ENCODE measurements at regions not wholly inside any gene's neighbourhood (a gene's known extent, or its start where the extent isn't known, plus 50 kb on each side); places are given as distances from the start of the nearest gene placed in this dataset.

GRCh38 chr12:83404521-83404920, 717.8 kb downstream of the TMTC2 start:
- Histone ChIP-seq H3K9me3 (ENCODE audit: control insufficient read depth, insufficient read depth, low read length) (no peaks in the 10 kb centered on the region), H3K27me3 (ENCODE audit: control insufficient read depth, insufficient read depth, low read length) (no peaks in the 10 kb centered on the region), H3K27ac (ENCODE audit: low read depth, low read length) (no peak overlapping the region), H3K4me3 (ENCODE audit: low read depth, low read length) (no peak overlapping the region)
- TF ChIP-seq CTCF (IDR thresholded peaks at IDR 0.05; ENCODE audit: low read depth, low read length) = no peak
- CTCF ChIA-PET = no interaction called here
- no peak for DNase-seq (ENCODE audit: low read depth, low spot score)
- POLR2A ChIA-PET = no interaction called here

GRCh38 chr12:83390186-83390585, 703.5 kb downstream of the TMTC2 start:
- Histone ChIP-seq H3K27me3 (ENCODE audit: control insufficient read depth, insufficient read depth, low read length) (no peaks in the 10 kb centered on the region), H3K27ac (ENCODE audit: low read depth, low read length) (no peak overlapping the region), H3K9me3 (ENCODE audit: control insufficient read depth, insufficient read depth, low read length) (peaks cover 2% of the 10 kb centered on the region; the same call in 1 of the 2 replicates), H3K4me3 (ENCODE audit: low read depth, low read length) (no peak overlapping the region)
- ChIA-PET POLR2A (no interaction called here), CTCF (no interaction called here)
- TF ChIP-seq CTCF (IDR thresholded peaks at IDR 0.05; ENCODE audit: low read depth, low read length) = no peak
- no peak for DNase-seq (ENCODE audit: low read depth, low spot score)

GRCh38 chr12:83389237-83389996, 702.7 kb downstream of the TMTC2 start:
- POLR2A ChIA-PET = no interaction called here
- DNase-seq (ENCODE audit: low read depth, low spot score) = no peak
- no peak overlapping the region for H3K27ac ChIP-seq (ENCODE audit: low read depth, low read length)

GRCh38 chr12:83388551-83388950, 701.8 kb downstream of the TMTC2 start:
- TF ChIP-seq CTCF (IDR thresholded peaks at IDR 0.05; ENCODE audit: low read depth, low read length) = no peak
- peaks cover 2% of the 10 kb centered on the region; the same call in 1 of the 2 replicates for H3K9me3 ChIP-seq (ENCODE audit: control insufficient read depth, insufficient read depth, low read length)
- ChIA-PET POLR2A (no interaction called here), CTCF (interaction anchor here (0.6 kb wide), 1 partner anchor 122 kb away, joined by 4 read pairs; no protein-coding TSS in a partner anchor)
- no peak overlapping the region for H3K27ac ChIP-seq (ENCODE audit: low read depth, low read length)
- H3K4me3 ChIP-seq (ENCODE audit: low read depth, low read length) = no peak overlapping the region
- no peaks in the 10 kb centered on the region for H3K27me3 ChIP-seq (ENCODE audit: control insufficient read depth, insufficient read depth, low read length)
- no peak for DNase-seq (ENCODE audit: low read depth, low spot score)

More at GRCh38 chr12:83389237-83389996, 702.7 kb downstream of the TMTC2 start:
- CTCF ChIA-PET = interaction anchor here (0.6 kb wide), 1 partner anchor 123 kb away, joined by 4 read pairs; no protein-coding TSS in a partner anchor
- peaks cover 2% of the 10 kb centered on the region; the same call in 1 of the 2 replicates for H3K9me3 ChIP-seq (ENCODE audit: control insufficient read depth, insufficient read depth, low read length)
- no peak overlapping the region for H3K4me3 ChIP-seq (ENCODE audit: low read depth, low read length)
- no peaks in the 10 kb centered on the region for H3K27me3 ChIP-seq (ENCODE audit: control insufficient read depth, insufficient read depth, low read length)
- no peak for TF ChIP-seq CTCF (IDR thresholded peaks at IDR 0.05; ENCODE audit: low read depth, low read length)

GRCh38 chr12:83386527-83387264, 700.0 kb downstream of the TMTC2 start:
- no peak overlapping the region for H3K27ac ChIP-seq (ENCODE audit: low read depth, low read length)
- TF ChIP-seq CTCF (IDR thresholded peaks at IDR 0.05; ENCODE audit: low read depth, low read length) = no peak
- no peak for DNase-seq (ENCODE audit: low read depth, low spot score)
- H3K9me3 ChIP-seq (ENCODE audit: control insufficient read depth, insufficient read depth, low read length) = peaks cover 2% of the 10 kb centered on the region; the same call in 1 of the 2 replicates
- no peaks in the 10 kb centered on the region for H3K27me3 ChIP-seq (ENCODE audit: control insufficient read depth, insufficient read depth, low read length)
- no peak overlapping the region for H3K4me3 ChIP-seq (ENCODE audit: low read depth, low read length)
- ChIA-PET CTCF (no interaction called here), POLR2A (no interaction called here)

Measured in AG04450 (cell line).